Muscle of leg (tissue), 3 donors: ENCODE measurements at regions not wholly inside any gene's neighbourhood (a gene's known extent, or its start where the extent isn't known, plus 50 kb on each side); places are given as distances from the start of the nearest gene placed in this dataset.

ENCODE experiments used
- DNase-seq: peaks from one replicate; pipeline ENCODE4 v3.0.0; 2013
- H3K27ac ChIP-seq: one replicate; pipeline ENCODE4 v1.5.1; 2013; ENCODE audit warnings: mild to moderate bottlenecking, low read length, control low read depth
- H3K27me3 ChIP-seq: one replicate; pipeline ENCODE4 v1.6.1; 2013; ENCODE audit warnings: low read length; ENCODE audit not compliant: control insufficient read depth, insufficient read depth
- H3K36me3 ChIP-seq: one replicate; pipeline ENCODE4 v1.6.1; 2013; ENCODE audit warnings: low read length; ENCODE audit not compliant: control insufficient read depth, insufficient read depth
- H3K4me1 ChIP-seq: one replicate; pipeline ENCODE4 v1.6.1; 2013; ENCODE audit warnings: low read length; ENCODE audit not compliant: control insufficient read depth, insufficient read depth
- H3K4me3 ChIP-seq: one replicate; pipeline ENCODE4 v1.5.1; 2013; ENCODE audit warnings: low read length, control low read depth
- H3K9me3 ChIP-seq: replicated peaks from 2 replicates; pipeline ENCODE4 v1.6.1; 2013; ENCODE audit warnings: low read depth, low read length; ENCODE audit not compliant: control insufficient read depth
- WGBS: methylation state at CpG from one replicate; pipeline ENCODE4 v1.1.5; 2013; ENCODE audit warnings: missing lambda C conversion rate; ENCODE audit not compliant: insufficient coverage; 5-methylcytosine and 5-hydroxymethylcytosine counted together

DNA sequence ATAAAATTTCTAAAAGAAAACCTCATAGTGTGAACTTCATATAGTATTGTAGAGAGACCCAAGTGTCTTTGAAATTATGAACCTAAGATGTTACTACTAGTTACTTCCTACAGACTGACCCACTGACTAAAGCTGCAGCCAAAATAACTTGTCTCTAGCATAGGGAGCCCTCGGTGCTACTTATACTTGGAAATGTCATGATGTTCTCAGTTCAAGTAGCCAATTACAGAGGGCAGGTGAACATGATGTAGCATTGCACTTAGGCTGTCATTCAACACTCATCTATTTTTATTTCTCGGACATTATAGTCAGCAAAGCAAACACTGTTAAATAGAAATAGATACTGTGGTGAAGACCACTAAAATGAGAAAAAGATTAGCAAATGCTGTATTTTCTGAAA, 165.6 kb downstream of the AREG start:
- H3K27ac ChIP-seq, result no peak overlapping the region
- no peaks in the 10 kb centered on the region for H3K9me3 ChIP-seq
- H3K4me1 ChIP-seq, result no peaks in the 10 kb centered on the region
- no peak overlapping the region for H3K4me3 ChIP-seq
- no peaks in the 10 kb centered on the region for H3K36me3 ChIP-seq
- WGBS, result no CpG with 5 or more reads among the region's 2 CpGs
- DNase-seq, result no peak
- H3K27me3 ChIP-seq, result no peaks in the 10 kb centered on the region

DNA sequence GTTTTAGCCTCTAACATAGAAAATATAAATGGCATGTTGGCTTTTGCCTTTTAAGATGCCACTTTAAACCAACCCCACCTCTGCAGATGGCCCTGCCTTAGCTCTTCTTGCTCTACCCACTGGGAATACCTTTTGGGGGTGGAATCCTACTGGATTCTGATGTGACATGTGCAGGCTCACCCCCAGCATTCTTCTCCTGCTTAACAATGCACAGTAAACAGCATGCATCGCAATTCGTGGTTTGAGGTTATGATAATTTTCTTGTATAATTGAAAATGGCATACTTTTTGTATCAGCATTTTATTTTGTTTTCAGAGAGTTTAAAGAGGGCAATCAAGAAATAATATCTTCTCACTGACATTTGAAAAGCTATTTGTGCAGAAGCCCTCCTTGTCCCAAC, 167.9 kb downstream of the AREG start:
- WGBS, result no CpG with 5 or more reads among the region's 2 CpGs
- Histone ChIP-seq H3K27me3 (no peaks in the 10 kb centered on the region), H3K4me3 (no peak overlapping the region), H3K36me3 (no peaks in the 10 kb centered on the region), H3K4me1 (no peaks in the 10 kb centered on the region), H3K27ac (no peak overlapping the region), H3K9me3 (no peaks in the 10 kb centered on the region)
- DNase-seq, result no peak

GRCh38 chr4:74613266-74613665, 168.3 kb downstream of the AREG start:
- WGBS, result 58% methylated on average over 1 of the region's 2 CpGs
- H3K36me3 ChIP-seq, result no peaks in the 10 kb centered on the region

GRCh38 chr4:74615411-74615810, 170.5 kb downstream of the AREG start:
- Histone ChIP-seq H3K27ac (no peak overlapping the region), H3K4me3 (no peak overlapping the region), H3K9me3 (no peaks in the 10 kb centered on the region), H3K27me3 (no peaks in the 10 kb centered on the region), H3K4me1 (no peaks in the 10 kb centered on the region), H3K36me3 (no peaks in the 10 kb centered on the region)
- 73% methylated on average over 2 of the region's 2 CpGs for WGBS
- no peak for DNase-seq

More at GRCh38 chr4:74613266-74613665, 168.3 kb downstream of the AREG start:
- Histone ChIP-seq H3K4me1 (no peaks in the 10 kb centered on the region), H3K27me3 (no peaks in the 10 kb centered on the region), H3K27ac (no peak overlapping the region), H3K9me3 (no peaks in the 10 kb centered on the region), H3K4me3 (no peak overlapping the region)
- no peak for DNase-seq

DNA sequence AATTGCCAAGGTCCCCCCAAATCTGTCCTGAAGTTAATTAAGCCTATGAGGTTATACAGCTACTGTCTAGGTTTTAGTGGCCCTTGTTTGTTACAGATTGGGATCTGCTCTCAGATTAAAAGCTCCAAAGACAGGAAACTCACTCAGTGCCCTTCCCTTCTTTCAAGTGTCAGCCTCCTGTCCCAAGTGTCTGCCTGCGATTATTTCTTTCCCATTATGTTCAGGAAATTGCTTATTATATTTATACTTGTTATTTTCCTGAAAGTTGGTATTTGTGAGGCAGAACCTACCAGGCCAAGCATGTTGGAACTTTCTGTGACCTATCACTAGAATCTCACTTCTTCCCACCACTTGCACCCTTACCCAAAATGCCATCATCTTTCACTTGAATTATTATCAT, 173.2 kb downstream of the AREG start:
- no peak for DNase-seq
- H3K9me3 ChIP-seq, result no peaks in the 10 kb centered on the region
- no peaks in the 10 kb centered on the region for H3K36me3 ChIP-seq
- no peaks in the 10 kb centered on the region for H3K4me1 ChIP-seq
- WGBS, result no CpG with 5 or more reads among the region's 1 CpG
- no peak overlapping the region for H3K27ac ChIP-seq
- H3K27me3 ChIP-seq, result no peaks in the 10 kb centered on the region
- H3K4me3 ChIP-seq, result no peak overlapping the region

- no peak for DNase-seq
- peak overlapping the region; percentile 9 for H3K27ac ChIP-seq
- H3K27me3 ChIP-seq, result no peaks in the 10 kb centered on the region
- no peaks in the 10 kb centered on the region for H3K4me1 ChIP-seq
- no peaks in the 10 kb centered on the region for H3K9me3 ChIP-seq
- H3K4me3 ChIP-seq, result no peak overlapping the region
- 50% methylated on average over 1 of the region's 1 CpG for WGBS
- no peaks in the 10 kb centered on the region for H3K36me3 ChIP-seq
Measured at GRCh38 chr4:74618659-74619058, 173.7 kb downstream of the AREG start.

DNA sequence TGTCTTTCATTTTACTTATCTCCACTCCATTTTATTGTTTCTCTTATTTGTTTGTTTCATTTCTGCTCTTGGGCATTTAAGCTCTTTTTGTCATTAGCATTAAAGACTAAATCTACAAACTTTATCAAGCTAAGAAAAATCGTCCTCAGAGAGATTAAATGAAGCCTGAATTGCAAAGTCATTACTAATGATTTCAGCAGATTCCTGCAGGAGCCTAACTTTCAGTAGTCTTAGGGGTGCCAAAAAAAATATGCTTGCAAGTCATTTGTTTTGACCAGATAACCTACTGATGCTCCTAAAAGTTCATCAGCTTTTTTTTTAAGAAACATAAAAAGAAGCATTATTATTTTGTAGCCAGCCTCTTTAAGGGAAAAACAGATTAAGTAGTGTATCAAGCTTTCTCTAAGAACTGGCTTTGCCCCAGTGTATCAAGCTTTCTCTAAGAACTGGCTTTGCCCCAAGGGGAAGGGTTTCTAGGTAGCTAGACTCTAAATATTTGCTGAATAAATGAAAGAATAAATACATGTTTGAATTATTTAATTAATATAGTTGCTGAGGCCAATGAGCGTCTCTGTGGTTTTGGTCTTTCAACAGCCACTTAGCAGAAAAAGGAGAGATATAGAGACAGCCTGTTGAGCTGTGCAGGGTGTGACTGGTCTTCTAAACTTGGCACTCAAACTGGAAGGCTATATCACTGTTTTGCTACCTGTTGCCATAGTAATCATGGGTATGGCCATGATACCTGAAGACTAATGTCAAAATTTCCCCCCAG, 174.2 kb downstream of the BTC start:
- no peaks in the 10 kb centered on the region for H3K27me3 ChIP-seq
- DNase-seq, result no peak
- H3K4me3 ChIP-seq, result no peak overlapping the region
- H3K36me3 ChIP-seq, result no peaks in the 10 kb centered on the region
- H3K4me1 ChIP-seq, result no peaks in the 10 kb centered on the region
- 86% methylated on average over 1 of the region's 2 CpGs for WGBS
- H3K27ac ChIP-seq, result no peak overlapping the region
- no peaks in the 10 kb centered on the region for H3K9me3 ChIP-seq

DNA sequence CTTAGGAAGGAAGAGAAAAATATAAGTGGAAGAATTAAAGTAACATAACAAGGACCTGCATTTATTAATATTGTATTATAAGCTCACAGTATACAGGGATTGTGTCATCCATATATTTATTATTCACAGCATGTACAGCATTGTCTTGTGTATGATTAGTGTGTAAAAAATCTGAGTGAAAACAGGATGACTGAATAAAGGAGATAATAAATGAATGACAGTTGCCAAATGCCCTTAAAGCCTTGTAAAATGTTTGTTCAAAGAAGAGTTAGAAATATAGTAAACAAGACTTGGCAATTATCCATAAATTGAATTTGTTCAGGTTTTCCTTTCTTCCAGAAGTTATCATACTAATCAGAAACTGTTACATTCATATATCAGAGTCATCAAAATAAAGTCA, 172.7 kb downstream of the BTC start:
- no peak overlapping the region for H3K27ac ChIP-seq
- H3K36me3 ChIP-seq, result no peaks in the 10 kb centered on the region
- H3K9me3 ChIP-seq, result no peaks in the 10 kb centered on the region
- H3K4me3 ChIP-seq, result no peak overlapping the region
- H3K27me3 ChIP-seq, result no peaks in the 10 kb centered on the region
- no peaks in the 10 kb centered on the region for H3K4me1 ChIP-seq
- DNase-seq, result no peak

DNA sequence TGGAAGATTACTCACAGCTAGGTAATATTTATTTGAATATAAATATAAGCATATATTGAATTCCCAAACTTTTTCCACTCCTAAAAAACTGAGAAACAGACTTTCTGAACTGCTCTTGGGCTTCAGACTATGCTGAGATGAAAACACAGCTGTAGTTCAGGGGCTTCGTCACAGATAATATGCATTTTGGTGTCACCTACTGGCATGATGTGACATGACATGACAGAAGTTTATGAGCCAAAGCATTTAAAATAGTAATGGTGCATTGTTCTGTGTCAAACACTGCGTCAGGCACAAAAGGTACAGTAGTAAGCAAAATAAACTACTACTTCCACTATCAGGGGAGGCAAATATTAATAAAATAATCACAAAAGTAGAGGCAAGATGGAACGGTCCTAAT, 171.3 kb downstream of the BTC start:
- H3K4me3 ChIP-seq, result no peak overlapping the region
- H3K9me3 ChIP-seq, result no peaks in the 10 kb centered on the region
- WGBS, result 52% methylated on average over 2 of the region's 3 CpGs
- peak; percentile 40 for DNase-seq
- H3K27ac ChIP-seq, result no peak overlapping the region
- no peaks in the 10 kb centered on the region for H3K36me3 ChIP-seq
- no peaks in the 10 kb centered on the region for H3K27me3 ChIP-seq
- no peaks in the 10 kb centered on the region for H3K4me1 ChIP-seq

GRCh38 chr4:74624351-74625151, 169.8 kb downstream of the BTC start:
- Histone ChIP-seq H3K27me3 (no peaks in the 10 kb centered on the region), H3K4me3 (no peak overlapping the region), H3K27ac (peak overlapping the region; percentile 49), H3K9me3 (no peaks in the 10 kb centered on the region), H3K36me3 (no peaks in the 10 kb centered on the region), H3K4me1 (no peaks in the 10 kb centered on the region)
- WGBS, result no CpG with 5 or more reads among the region's 5 CpGs
- DNase-seq, result peak; percentile 17
